Adrenal gland (tissue), 9 donors: ENCODE measurements at regions not wholly inside any gene's neighbourhood (a gene's known extent, or its start where the extent isn't known, plus 50 kb on each side); places are given as distances from the start of the nearest gene placed in this dataset.

Experiments
- DNase-seq, 7 donors: peaks; one replicate each; pipeline ENCODE4 v3.0.0-alpha.2; 2019 to 2020
- H3K27ac ChIP-seq, 5 donors: fragments of 200-600 bp; sonication (generic) in 4 of 5; 1 replicate in 3 of 5; 2 replicates in 2 of 5; pipeline versions ENCODE4 v1.5.1 to v1.8.0; 2016 to 2020; ENCODE audit warnings: mild to moderate bottlenecking in 1 of 5
- H3K27me3 ChIP-seq: fragments of 200-600 bp; 2 replicates; pipeline ENCODE4 v1.8.0; 2021
- H3K36me3 ChIP-seq, 2 donors: fragments of 200-600 bp; replicated peaks in 1 of 2; 1 replicate in 1 of 2; 2 replicates in 1 of 2; pipeline versions ENCODE4 v1.5.1 to v1.8.0; 2018 to 2022
- H3K4me1 ChIP-seq, 2 donors: fragments of 200-600 bp; replicated peaks in 1 of 2; 1 replicate in 1 of 2; 2 replicates in 1 of 2; pipeline versions ENCODE4 v1.5.1 to v1.8.0; 2018 to 2021
- H3K4me3 ChIP-seq, 4 donors: fragments of 200-600 bp; sonication (generic) in 3 of 4; one replicate each; pipeline ENCODE4 v1.5.1; 2016 to 2018
- H3K9me3 ChIP-seq, 3 donors: fragments of 200-600 bp; sonication (generic) in 1 of 3; replicated peaks in 1 of 3; 1 replicate in 2 of 3; 2 replicates in 1 of 3; pipeline versions ENCODE4 v1.5.1 to v1.8.0; 2016 to 2021
- POLR2A ChIP-seq, 2 donors: fragments of 450-650 bp; IDR thresholded peaks; one replicate each; pipeline ENCODE4 v1.6.1; 2017; ENCODE audit warnings: antibody characterized with exemption in 2 of 2, mild to moderate bottlenecking in 2 of 2, moderate library complexity in 1 of 2
- WGBS, 4 donors: extraction: QIAGEN DNeasy Blood & Tissue Kit in 2 of 4; methylation state at CpG; one replicate each; pipeline versions ENCODE4 v1.1.5 to v1.1.7; 2013 to 2017; 5-methylcytosine and 5-hydroxymethylcytosine counted together
- intact Hi-C, 2 donors: fragments of 100-400 bp; cut with DNase I; formaldehyde crosslinking; loops; one replicate each; pipeline versions ENCODE4 v1.14.1 to v1.15.0; 2022 to 2023
- TF ChIP-seq, protein P1 (sequence below), 6 experiments: fragments of 450-650 bp in 4 of 6; fragments of 200-600 bp in 2 of 6; sonication (generic) in 1 of 6; IDR thresholded peaks; 1 replicate in 5 of 6; 2 replicates in 1 of 6; pipeline versions ENCODE4 v1.5.1 to v1.8.0; 2016 to 2021; ENCODE audit warnings: antibody characterized with exemption in 6 of 6, mild to moderate bottlenecking in 2 of 6, moderate library complexity in 1 of 6
- donor health status: healthy with polysubstance abuse.
- donor health status: Bipolar disorder and iron deficiency.
- donor health status: DM: yes; HTN: yes; CAD: no.
- donor health status: DM: no; HTN: no; CAD: no.
- donor health status: DM: no; HTN: no; CAD: no.

DNA sequence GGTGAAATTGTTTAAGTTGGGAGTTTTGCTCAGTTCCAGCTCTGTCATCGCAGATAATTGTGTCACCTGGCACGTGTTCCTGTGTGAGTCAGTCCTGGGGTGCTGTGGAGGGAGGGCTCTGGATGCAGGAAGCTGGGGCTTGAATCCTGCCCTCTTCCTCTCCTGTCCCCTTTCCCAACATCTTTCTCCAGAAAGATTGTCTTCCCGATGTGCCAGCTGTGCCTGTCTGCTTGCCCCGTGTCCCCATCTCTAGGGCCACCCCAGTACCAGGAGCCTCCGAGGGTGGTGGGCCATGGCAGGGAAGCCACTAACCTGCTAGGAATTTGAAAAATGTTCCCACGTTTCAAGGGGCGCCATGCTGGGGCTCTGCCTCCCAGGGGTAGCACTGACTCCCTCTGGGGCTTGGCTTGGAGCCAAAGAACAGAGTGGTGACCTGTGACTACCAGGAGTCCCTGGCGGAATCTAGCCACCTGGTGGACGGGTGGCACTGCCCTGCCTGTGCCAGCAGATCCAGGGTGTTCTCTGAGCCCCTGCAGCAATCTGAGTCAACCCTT lies 198.1 kb downstream of the ENGASE start:
- TF ChIP-seq POLR2A (IDR thresholded peaks at IDR 0.05) = no peak
- TF ChIP-seq, protein P1, sequence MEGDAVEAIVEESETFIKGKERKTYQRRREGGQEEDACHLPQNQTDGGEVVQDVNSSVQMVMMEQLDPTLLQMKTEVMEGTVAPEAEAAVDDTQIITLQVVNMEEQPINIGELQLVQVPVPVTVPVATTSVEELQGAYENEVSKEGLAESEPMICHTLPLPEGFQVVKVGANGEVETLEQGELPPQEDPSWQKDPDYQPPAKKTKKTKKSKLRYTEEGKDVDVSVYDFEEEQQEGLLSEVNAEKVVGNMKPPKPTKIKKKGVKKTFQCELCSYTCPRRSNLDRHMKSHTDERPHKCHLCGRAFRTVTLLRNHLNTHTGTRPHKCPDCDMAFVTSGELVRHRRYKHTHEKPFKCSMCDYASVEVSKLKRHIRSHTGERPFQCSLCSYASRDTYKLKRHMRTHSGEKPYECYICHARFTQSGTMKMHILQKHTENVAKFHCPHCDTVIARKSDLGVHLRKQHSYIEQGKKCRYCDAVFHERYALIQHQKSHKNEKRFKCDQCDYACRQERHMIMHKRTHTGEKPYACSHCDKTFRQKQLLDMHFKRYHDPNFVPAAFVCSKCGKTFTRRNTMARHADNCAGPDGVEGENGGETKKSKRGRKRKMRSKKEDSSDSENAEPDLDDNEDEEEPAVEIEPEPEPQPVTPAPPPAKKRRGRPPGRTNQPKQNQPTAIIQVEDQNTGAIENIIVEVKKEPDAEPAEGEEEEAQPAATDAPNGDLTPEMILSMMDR (IDR thresholded peaks at IDR 0.05) = no peak
- Histone ChIP-seq H3K27ac (no peak overlapping the region), H3K9me3 (no peaks in the 10 kb centered on the region), H3K36me3 (no peaks in the 10 kb centered on the region), H3K27me3 (peaks cover 8% of the 10 kb centered on the region), H3K4me1 (no peaks in the 10 kb centered on the region), H3K4me3 (no peak overlapping the region)
- no peak for DNase-seq
- WGBS, 4 donors = 49 to 60% (median 55%) methylated on average over 8 to 9 of the region's 9 CpGs
- intact Hi-C loops = no loop called here

DNA sequence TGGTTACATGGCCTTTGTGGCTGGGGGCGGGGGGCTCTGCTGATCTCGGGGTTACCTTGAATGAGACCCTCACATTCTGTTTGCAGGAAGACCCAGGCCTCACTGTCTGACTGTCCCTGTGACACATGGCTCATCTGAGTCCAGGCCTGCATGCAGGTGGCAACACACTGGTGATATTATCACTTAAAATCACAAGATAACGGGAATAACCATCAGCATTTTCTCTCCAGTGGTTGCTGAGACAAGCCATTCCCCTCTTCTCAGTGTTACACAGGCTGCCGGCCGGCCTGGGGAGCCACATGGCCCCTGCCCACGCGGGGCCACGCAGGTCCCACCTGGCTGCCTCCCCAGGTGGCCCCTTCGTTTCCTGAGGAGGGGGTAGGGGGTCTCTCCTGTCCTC lies 197.6 kb downstream of the ENGASE start:
- intact Hi-C loops = no loop called here
- no peak overlapping the region for H3K4me3 ChIP-seq
- H3K4me1 ChIP-seq = no peaks in the 10 kb centered on the region
- H3K9me3 ChIP-seq = no peaks in the 10 kb centered on the region
- H3K27me3 ChIP-seq = peaks cover 10% of the 10 kb centered on the region
- WGBS, 4 donors = 42 to 65% (median 60%) methylated on average over 3 to 9 of the region's 9 CpGs
- H3K36me3 ChIP-seq = no peaks in the 10 kb centered on the region
- TF ChIP-seq, protein P1 (IDR thresholded peaks at IDR 0.05) = no peak
- no peak for TF ChIP-seq POLR2A (IDR thresholded peaks at IDR 0.05)
- no peak overlapping the region for H3K27ac ChIP-seq
- no peak for DNase-seq

DNA sequence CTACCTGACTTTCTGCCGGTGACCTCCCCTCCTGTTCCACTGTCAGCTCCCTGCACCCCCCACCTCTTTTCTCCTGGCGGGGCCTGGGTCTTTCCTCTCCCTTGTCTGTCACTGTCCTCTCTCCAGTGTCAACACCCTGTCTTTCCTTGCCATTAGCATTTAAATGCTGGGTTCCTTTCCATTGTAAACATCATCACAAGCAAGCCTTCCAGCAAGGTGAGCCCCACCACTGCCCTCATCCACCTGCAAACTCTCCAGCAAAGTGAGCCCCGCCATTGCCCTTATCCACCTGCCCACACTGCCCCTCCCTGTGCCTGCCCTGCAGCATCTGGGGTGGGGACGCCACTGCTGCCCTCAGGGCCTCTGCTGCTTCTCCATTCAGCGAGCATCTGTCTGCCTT lies 195.0 kb downstream of the ENGASE start:
- no peak for DNase-seq
- H3K9me3 ChIP-seq = no peaks in the 10 kb centered on the region
- WGBS, 4 donors = 26 to 39% (median 28%) methylated on average over 5 of the region's 5 CpGs
- intact Hi-C loops = no loop called here
- no peak overlapping the region for H3K4me3 ChIP-seq
- H3K4me1 ChIP-seq = no peaks in the 10 kb centered on the region
- H3K27ac ChIP-seq = no peak overlapping the region
- H3K27me3 ChIP-seq = peaks cover 10% of the 10 kb centered on the region
- TF ChIP-seq, protein P1 (IDR thresholded peaks at IDR 0.05) = no peak
- no peak for TF ChIP-seq POLR2A (IDR thresholded peaks at IDR 0.05)
- no peaks in the 10 kb centered on the region for H3K36me3 ChIP-seq

DNA sequence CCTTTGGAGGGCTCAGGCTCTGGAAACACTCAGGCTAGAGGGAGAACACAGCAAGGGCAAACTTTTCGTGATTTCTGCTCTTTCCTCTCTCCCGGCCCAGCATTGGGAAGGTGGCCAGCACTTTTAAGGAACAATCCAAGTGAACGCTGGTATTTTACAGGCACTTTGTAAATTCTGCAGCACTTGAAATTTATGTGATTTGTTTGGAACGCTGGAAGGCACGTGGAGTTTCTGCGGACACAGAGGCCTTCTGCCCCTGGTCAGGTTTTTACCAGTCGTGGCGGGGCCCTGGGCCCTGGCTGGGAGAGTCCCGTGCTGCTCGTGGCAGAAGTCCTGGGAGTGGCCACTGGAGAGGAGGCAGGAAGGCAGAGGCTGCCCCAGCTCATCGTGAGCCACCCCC lies 188.6 kb downstream of the ENGASE start:
- H3K9me3 ChIP-seq = no peaks in the 10 kb centered on the region
- H3K27me3 ChIP-seq = peaks cover 3% of the 10 kb centered on the region
- TF ChIP-seq, protein P1 (IDR thresholded peaks at IDR 0.05) = no peak
- no peak for TF ChIP-seq POLR2A (IDR thresholded peaks at IDR 0.05)

More for the DNA sequence above, 188.6 kb downstream of the ENGASE start:
- H3K4me3 ChIP-seq = no peak overlapping the region
- WGBS, 4 donors = 46 to 72% (median 67%) methylated on average over 6 to 11 of the region's 11 CpGs
- DNase-seq = no peak
- H3K36me3 ChIP-seq = no peaks in the 10 kb centered on the region
- no peaks in the 10 kb centered on the region for H3K4me1 ChIP-seq
- no peak overlapping the region for H3K27ac ChIP-seq
- intact Hi-C loops = no loop called here
